Heart left ventricle (tissue), 13 donors: ENCODE measurements at regions not wholly inside any gene's neighbourhood (a gene's known extent, or its start where the extent isn't known, plus 50 kb on each side); places are given as distances from the start of the nearest gene placed in this dataset.

Experiments used
- CTCF ChIP-seq, 12 donors: fragments of 200-600 bp; sonication (generic) in 4 of 12; IDR thresholded peaks; one replicate each; pipeline versions ENCODE4 v1.5.0 to v1.8.0; 2018 to 2022; ENCODE audit warnings: antibody characterized with exemption in 12 of 12, mild to moderate bottlenecking in 5 of 12
- POLR2A ChIP-seq, 2 donors: fragments of 450-650 bp; IDR thresholded peaks; one replicate each; pipeline ENCODE4 v1.6.1; 2017; ENCODE audit warnings: antibody characterized with exemption in 2 of 2, mild to moderate bottlenecking in 2 of 2, moderate library complexity in 2 of 2
- donor health status: ischemic (EF 13 %, LVEDD 7.1; RV severe dilation, severe dysfunction).
- donor health status: DM: no; HTN: yes; CAD: no.
- donor health status: DM: no; HTN: no; CAD: no.
- donor health status: ischemic (EF 25% LVEDD 6.9; RV normal size, moderate dysfunction).
- donor health status: ischemic (EF 25% LVEDD 5.7; RV mildly dilated, moderate dysfunction).
- donor health status: ischemic (EF 35%, LVEDD 5.7; RV mildly dilated, moderate dysfunction).
- donor health status: nonischemic (EF 11% LVEDD 7.7; RV severe dilation, severe dysfunction).
- donor health status: DM: yes; HTN: yes; CAD: no.
- donor health status: PGD.
- donor health status: ischemic (EF 29% LVEDD 5.4; RV normal size, mild dysfunction).
- donor health status: nonischemic (EF 23%, LVEDD 6.1; RV moderate dilation, normal function).

GRCh38 chr11:127448101-127448500, 447.5 kb upstream of the KIRREL3 start:
- TF ChIP-seq CTCF (IDR thresholded peaks at IDR 0.05) = no peak
- no peak for TF ChIP-seq POLR2A (IDR thresholded peaks at IDR 0.05)
